Stromal cell of bone marrow (primary cell): ENCODE measurements at regions not wholly inside any gene's neighbourhood (a gene's known extent, or its start where the extent isn't known, plus 50 kb on each side); places are given as distances from the start of the nearest gene placed in this dataset.
A peak's percentile ranks its signal among the peaks of the same experiment; 100 is the strongest.

ENCODE experiments used
- DNase-seq: peaks from one replicate; pipeline ENCODE4 v3.0.0-alpha.2; 2012; ENCODE audit warnings: low read depth

DNA sequence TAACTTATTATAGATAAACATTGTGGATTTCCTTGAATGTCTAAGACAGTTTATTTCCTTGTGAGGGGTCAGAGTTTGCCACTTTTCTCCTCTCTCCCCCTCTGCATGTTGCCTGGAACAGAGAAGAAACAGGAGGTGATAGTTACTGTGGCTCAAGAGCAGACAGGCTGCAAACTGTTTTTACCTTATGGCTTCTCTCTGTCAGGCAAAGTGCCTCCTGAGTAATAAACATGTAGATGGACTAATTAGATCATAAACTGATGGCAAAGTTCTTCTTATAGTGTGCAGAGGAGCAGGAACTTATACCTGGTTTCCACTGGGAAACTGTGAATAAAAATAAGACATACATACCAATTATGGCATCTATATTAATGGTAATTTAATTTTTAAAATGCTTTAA lies 133.1 kb upstream of the CDH12 start:
- no peak for DNase-seq

DNA sequence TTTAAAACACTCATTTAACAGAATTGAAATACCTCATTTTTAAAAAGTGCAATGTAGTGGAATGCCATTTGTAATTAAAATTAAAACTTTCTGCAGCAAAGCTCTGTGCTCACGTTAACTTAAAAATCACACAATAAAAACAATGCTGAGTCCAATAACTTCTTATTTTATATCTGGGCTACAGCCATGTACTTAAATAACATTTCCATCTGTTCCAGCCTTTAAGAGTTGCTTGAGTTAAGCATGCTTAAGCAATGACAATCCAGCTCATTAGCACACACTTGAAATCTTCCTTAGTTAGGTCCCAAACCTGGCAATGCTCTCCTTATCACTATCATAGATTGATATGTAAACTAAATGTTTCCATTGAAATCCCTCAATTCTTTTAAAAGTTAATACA lies 132.3 kb upstream of the CDH12 start:
- no peak for DNase-seq

DNA sequence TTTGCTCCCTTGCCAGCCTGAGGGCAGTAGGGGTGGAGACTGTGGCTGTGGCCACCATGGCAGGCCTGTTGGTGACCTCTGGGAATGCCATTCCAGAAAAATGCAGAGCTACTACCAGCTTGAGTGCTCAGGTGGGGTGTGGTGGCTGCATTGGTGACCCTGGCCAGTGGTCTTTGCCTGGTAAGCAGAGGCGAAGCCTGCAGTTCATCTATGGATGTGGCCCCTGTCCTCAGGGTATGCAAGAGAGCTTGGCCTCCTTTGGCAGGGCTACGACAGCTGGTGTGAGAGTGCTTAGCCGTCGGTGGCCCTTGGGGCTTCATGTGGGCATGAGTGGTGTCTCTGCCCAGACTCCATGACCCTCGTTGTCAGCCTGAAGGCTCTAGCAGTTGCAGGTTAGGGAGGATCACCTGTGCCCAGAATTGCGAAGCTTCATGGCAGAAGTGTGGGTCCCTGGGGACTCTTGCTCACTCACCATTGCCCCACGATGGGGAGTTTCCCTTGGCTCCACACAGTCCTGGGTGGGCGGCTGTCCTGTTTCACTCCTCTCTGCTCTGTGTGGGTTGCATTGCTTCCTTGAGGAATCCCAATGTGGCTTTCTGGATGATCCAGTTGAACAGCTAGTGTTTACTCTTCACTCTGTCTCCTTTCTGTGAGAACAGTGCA lies 117.9 kb upstream of the CDH12 start:
- DNase-seq = no peak

GRCh38 chr5:22970491-22970890 lies 117.3 kb upstream of the CDH12 start:
- no peak for DNase-seq

DNA sequence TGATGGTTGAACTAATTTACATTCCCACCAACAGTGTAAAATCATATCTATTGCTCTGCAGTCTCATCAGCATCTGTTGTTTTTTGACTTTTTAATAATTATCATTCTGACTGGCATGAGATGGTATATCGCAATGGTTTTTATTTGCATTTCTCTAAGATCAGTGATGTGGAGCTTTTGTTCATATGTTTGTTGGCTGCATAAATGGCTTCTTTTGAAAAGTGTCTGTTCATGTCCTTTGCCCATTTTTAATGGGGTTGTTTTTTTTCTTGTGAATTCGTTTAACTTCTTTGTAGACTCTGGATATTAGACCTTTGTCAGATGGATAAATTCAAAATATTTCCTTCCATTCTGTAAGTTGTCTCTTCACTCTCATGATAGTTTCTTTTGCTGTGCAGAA lies 115.2 kb upstream of the CDH12 start:
- DNase-seq = no peak

GRCh38 chr5:22965960-22966359 lies 112.8 kb upstream of the CDH12 start:
- DNase-seq = no peak

GRCh38 chr5:22964632-22965031 lies 111.5 kb upstream of the CDH12 start:
- DNase-seq = no peak

DNA sequence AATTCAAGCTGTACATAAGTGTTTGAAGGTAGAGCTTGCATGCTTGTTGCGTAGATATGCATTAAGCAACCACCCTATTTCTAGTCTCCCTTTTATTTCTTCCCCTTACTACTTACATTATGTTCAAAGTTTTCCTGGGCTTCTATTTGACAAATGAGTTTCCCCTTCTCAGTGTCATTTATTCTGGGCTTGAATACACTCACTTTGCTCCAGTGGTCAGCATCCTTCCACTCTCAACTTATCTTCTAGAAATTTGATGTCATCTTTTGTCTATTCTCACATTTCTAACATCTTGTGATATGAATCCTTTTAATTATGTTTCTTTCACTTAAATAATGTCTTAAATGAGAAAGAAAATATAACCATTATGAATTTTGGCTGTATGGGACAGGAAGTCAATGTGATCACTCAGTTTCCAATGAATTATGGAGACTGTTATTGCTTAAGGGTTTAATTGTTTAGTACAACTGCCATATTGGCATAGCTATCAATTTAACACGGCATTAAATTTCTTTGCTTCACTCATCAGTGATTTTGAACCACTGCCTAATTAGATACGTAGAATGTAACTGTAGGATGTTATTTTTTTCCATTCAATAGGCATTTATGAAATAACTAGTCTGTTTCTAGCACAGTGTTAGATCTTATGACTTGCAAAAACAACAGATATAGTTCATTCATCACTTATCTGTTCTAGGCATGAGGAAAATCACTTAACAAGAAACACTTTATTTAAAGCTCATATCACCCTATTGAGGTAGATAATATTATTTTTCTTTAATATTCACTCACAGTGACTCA lies 105.5 kb upstream of the CDH12 start:
- DNase-seq = no peak

DNA sequence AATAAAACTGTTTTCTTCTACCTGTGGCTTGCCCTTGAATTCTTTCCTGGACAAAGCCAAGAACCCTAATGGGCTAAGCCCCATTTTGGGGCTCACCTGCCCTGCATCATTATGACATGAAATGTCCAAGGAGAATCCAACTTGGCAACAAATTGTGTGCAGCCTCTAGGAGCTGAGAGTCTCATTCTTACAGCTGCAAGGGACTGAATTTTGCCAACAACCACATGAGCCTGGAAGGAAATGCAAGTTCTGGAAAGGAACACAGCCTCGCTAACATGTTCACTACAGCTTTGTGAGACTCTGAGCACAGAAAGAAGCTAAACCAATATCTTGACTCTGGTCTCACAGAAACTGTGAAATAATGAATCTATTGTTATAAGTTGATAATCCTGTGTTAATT lies 94.8 kb upstream of the CDH12 start:
- no peak for DNase-seq

DNA sequence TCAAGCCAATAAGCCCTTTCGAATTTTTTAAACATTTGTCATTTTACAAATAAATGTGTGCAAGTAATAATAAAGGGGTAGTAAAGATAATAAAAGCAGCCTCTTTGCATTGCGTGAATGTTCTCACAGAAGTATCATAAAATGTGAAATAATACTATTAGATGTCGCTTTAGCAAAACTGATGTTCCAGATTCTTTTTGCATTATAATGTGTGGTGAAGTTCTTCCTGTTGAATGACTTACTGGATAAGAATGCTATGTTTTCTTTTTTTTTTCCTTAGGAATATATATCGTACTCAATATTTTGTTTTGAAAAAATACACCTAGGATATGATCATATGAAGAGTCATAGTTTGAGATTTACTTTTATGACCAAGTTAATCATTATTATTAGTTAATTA lies 85.2 kb upstream of the CDH12 start:
- no peak for DNase-seq

GRCh38 chr5:22928821-22929482 lies 75.8 kb upstream of the CDH12 start:
- DNase-seq = no peak

DNA sequence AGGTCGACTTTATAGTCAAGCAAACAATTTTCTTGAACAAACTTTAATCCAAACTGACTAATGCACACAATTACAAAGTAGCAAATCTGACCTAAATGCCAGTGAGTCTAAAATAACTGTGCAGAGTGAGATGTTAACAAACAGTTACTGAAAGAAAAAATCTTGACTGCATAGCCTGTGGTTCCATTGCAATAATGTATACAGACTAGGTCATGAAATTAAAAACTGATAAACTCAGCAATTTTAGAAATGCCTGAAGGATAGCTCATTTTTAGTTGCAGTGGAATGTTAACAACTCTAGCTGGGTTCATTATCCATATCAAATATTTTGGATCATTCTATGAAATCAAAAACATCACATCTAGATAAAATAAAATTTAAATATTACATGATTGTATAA lies 73.4 kb upstream of the CDH12 start:
- DNase-seq = no peak

DNA sequence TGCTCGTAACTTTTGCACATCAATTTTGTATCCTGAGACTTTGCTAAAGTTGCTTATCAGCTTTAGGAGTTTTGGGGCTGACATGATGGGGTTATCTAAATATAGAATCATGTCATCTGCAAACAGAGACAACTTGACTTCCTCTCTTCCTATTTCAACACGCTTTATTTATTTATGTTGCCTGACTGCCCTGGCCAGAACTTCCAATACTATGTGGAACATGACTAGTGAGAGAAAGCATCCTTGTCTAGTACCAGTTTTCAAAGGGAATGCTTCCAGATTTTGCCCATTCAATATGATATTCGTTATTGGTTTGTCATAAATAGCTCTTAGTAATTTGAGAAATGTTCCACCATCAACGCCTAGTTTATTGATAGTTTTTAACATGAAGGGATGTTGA lies 65.4 kb upstream of the CDH12 start:
- DNase-seq = no peak

- DNase-seq = no peak
Measured at GRCh38 chr5:22916393-22916792, 63.2 kb upstream of the CDH12 start.

- DNase-seq = no peak
Measured at GRCh38 chr5:22911019-22911418, 57.9 kb upstream of the CDH12 start.

- no peak for DNase-seq
Measured at GRCh38 chr5:22910523-22910922, 57.4 kb upstream of the CDH12 start.

DNA sequence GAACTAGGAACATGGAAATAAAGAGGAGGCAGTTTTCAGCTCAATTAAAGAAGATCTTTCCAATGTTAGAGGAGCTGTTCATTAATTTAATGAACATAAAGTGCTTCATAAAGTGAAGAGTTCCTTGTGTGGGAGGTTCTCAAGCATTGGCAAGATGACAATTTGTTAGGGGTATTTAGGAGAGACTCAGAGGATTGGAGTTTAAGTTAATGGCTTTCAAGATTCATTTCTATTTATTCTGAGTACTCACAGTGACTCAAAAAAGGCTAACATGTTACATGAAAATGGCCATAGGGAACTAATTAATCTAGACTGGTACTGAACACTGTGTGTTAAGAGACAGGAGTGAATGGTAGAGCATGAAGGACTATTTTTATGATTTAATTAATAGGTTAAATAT lies 55.4 kb upstream of the CDH12 start:
- DNase-seq = no peak

GRCh38 chr5:22908129-22908528 lies 55.0 kb upstream of the CDH12 start:
- DNase-seq = peak; percentile 3
